ENCODE measurements at regions not wholly inside any gene's neighbourhood (a gene's known extent, or its start where the extent isn't known, plus 50 kb on each side); places are given as distances from the start of the nearest gene placed in this dataset.

DNA sequence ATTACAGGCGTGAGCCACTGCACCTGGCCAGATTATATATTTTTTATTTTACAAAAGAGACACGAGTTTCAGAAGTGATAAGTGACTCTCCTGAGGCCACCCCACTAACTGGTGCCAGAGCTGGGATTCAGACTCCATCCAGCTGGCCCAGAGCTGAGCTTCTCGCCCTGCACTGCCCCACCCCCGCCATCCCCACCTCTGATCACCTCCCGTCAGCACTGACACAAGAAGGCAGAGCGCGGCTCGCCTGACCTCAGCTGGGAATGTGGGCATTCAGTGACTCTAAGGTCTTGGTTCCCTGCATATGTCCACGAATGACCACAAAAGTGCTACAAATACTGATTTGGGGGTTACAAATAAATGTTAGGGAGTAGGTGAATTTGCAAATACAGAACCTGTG, 56.1 kb upstream of the GALNT15 start:
- DNase-seq, result no peak

- no peak for DNase-seq
These were observed 54.6 kb upstream of the GALNT15 start for GRCh38 chr3:16119887-16120286.

- no peak for DNase-seq
These were observed 53.1 kb upstream of the GALNT15 start for GRCh38 chr3:16121391-16121790.

DNA sequence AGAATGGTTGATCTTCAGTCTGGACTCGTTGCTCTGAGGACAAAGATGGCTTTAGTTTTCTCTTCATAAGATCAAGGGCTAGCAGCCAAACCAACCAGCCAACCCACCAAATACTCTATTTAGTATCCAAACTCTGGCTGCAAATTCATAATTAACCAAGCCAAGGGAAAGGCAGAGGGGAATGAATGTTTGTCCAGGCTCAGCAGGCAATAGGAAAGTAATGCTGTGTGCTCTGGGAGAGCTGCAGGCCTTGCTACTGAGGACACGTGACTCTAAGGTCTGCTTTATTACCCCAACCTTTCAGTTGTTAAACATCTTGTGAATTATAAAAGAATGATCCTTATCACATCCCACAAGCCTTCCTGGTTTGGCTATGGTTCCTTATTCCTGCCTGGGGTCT, 52.3 kb upstream of the GALNT15 start:
- no peak for DNase-seq

DNA sequence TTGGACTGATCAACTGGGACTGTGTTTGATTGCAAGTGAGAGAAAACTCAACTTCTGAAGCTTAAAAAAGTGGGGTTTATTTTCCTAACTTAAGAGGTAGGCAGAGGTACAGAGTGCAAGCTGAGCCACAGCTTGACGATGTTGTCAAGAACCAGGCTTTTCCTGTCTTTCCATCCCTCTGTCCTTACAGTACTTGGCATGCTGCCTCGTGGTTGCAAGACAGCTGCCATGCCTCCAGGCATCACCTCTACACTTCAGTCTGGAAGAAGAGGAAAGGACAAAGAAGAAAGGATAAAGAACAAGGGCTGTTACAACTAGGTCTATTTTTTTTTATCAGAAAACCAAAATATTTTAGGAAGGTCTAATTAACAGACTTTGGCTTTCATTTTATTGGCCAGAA, 51.8 kb upstream of the GALNT15 start:
- DNase-seq, result no peak

GRCh38 chr3:16124636-16125035, 49.8 kb upstream of the GALNT15 start:
- no peak for DNase-seq
